Activated T-cell treated with anti-CD3 and anti-CD28 coated beads, Interleukin-2, amount 50 U/mL, for 24 hours (primary cell): ENCODE measurements at regions not wholly inside any gene's neighbourhood (a gene's known extent, or its start where the extent isn't known, plus 50 kb on each side); places are given as distances from the start of the nearest gene placed in this dataset.
"Not testable (repeated sequence)": the region's sequence is repeated elsewhere in the genome, so short reads cannot be mapped to it uniquely, and the experiment has no call there.

Experiments
- DNase-seq: peaks from one replicate; pipeline ENCODE4 v3.0.0-alpha.2; 2020
- H3K27ac Mint-ChIP-seq: 2 replicates; pipeline ENCODE4 v1.8.0; 2020; ENCODE audit warnings: mild to moderate bottlenecking, mixed read lengths
- H3K27me3 Mint-ChIP-seq: 2 replicates; pipeline ENCODE4 v1.8.0; 2020; ENCODE audit warnings: mixed read lengths
- H3K36me3 Mint-ChIP-seq: 2 replicates; pipeline ENCODE4 v1.8.0; 2020; ENCODE audit warnings: low read depth, mixed read lengths
- H3K4me1 Mint-ChIP-seq: 2 replicates; pipeline ENCODE4 v1.8.0; 2020; ENCODE audit warnings: low read depth, mixed read lengths
- H3K4me3 Mint-ChIP-seq: 2 replicates; pipeline ENCODE4 v1.8.0; 2020; ENCODE audit warnings: mild to moderate bottlenecking, moderate library complexity, mixed read lengths
- H3K9me3 Mint-ChIP-seq: 2 replicates; pipeline ENCODE4 v1.8.0; 2020; ENCODE audit warnings: mixed read lengths

DNA sequence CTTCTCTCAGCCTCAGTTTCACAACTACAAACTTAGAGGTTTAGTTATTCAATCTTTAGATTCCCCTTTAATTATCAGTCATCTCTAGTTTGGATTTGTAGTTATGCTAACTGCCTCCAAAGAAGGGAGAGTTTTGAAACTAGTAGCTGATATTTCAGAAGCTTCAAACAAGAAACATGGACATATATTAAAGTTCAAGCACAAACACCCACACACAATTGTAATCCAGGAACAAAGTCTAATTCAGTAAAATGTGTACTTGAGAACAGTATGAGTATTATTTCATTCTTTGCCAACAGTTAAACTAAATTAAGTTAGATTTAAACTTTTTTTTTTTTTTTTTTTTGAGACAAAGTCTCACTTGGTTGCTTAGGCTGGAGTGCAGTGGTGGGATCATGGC, 71.2 kb upstream of the ABCA1 start:
- no peak for DNase-seq
- Mint-ChIP-seq H3K9me3 (no peaks in the 10 kb centered on the region), H3K4me1 (peaks cover 2% of the 10 kb centered on the region), H3K36me3 (no peaks in the 10 kb centered on the region), H3K27me3 (peaks cover 20% of the 10 kb centered on the region), H3K27ac (no peak overlapping the region), H3K4me3 (no peak overlapping the region)

DNA sequence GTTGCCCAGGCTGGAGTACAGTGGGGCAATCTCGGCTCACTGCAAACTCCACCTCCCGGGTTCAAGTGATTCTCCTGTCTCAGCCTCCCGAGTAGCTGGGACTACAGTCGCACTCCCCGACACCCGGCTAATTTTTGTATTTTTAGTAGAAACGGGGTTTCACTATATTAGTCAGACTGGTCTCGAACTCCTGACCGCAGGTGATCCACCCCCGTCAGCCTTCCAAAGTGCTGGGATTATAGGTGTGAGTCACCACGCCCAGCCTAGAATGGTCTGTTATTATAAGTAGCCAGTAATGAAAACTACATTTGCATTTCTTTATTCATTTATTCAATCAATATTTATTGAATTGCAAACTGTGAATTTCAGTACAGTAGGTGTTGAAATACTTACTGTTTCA, 72.6 kb upstream of the ABCA1 start:
- not testable (repeated sequence) for H3K36me3 Mint-ChIP-seq, H3K4me3 Mint-ChIP-seq, DNase-seq, H3K9me3 Mint-ChIP-seq, H3K4me1 Mint-ChIP-seq, H3K27ac Mint-ChIP-seq
- H3K27me3 Mint-ChIP-seq: peaks cover 13% of the 10 kb centered on the region

DNA sequence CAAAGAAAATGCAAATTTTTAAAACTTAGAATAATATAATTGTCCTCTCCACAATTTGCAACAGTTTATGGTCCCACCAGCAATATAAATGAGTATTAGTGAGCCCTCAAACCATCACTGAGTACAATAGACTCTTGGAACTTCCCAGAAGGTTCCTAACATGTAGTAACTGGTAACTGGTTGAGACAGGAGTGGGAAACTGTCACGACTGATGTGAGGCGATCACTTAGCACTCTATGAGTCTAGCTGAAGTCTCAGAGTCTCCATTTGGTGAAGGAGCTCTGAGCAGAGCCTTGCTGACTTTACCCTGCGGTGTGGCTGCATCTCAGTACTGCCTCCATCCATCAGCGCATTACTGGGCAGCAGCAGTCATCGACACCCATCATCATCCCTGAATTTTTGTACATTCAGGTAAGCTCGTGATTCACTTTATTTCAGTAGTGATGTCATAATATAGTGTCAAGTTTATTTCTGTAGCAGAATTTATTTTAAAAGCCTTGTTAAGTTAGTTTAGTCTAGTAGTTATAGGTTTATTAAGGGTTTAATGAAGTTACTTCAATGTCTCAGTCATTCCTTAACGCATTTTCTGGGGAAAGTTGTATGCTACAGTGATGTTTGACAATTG, 76.6 kb upstream of the ABCA1 start:
- H3K4me1 Mint-ChIP-seq: peaks cover 9% of the 10 kb centered on the region
- H3K27me3 Mint-ChIP-seq: no peaks in the 10 kb centered on the region
- H3K27ac Mint-ChIP-seq: no peak overlapping the region
- H3K9me3 Mint-ChIP-seq: no peaks in the 10 kb centered on the region
- H3K36me3 Mint-ChIP-seq: no peaks in the 10 kb centered on the region
- DNase-seq: no peak
- H3K4me3 Mint-ChIP-seq: no peak overlapping the region

DNA sequence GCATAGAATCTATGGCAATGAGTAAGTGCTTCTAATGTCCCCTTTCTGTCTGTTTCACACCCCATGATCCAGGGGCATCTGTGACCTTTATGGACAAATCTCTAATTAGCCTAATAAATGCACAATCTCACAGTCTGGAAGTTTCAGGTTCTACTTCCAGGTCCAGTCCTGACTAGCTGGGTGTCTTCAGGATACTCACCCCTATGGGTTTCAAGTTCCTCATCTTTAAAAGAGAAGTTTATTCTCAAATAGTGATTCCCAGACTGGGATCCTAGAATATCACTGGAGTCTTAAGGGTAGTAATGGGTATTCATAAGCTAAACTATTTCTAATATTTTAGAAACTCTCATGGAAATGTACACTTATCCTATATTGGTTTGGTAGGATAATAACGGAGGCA, 77.2 kb upstream of the ABCA1 start:
- Mint-ChIP-seq H3K9me3 (no peaks in the 10 kb centered on the region), H3K27ac (no peak overlapping the region), H3K4me3 (no peak overlapping the region), H3K27me3 (no peaks in the 10 kb centered on the region), H3K36me3 (no peaks in the 10 kb centered on the region), H3K4me1 (peaks cover 10% of the 10 kb centered on the region)
- no peak for DNase-seq

DNA sequence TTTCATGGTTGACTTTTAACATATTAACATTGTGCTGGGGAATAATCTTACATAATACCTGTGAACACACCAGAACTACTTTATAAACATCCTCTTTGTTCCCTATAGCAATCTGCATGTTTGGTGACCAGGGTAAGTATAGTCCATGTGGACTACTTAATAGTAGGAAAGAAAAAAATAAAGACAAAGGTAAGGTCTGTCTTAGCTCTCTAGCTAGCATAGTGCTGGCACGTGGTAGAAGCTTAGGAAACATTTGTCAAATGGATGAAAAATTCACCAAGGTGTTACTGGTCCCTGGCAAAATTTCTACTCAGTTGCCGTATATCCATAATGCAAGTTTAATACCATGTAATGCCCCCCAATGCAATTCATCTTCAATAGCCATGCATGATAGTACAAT, 78.6 kb upstream of the ABCA1 start:
- DNase-seq: no peak
- H3K4me1 Mint-ChIP-seq: peaks cover 11% of the 10 kb centered on the region
- H3K36me3 Mint-ChIP-seq: no peaks in the 10 kb centered on the region

DNA sequence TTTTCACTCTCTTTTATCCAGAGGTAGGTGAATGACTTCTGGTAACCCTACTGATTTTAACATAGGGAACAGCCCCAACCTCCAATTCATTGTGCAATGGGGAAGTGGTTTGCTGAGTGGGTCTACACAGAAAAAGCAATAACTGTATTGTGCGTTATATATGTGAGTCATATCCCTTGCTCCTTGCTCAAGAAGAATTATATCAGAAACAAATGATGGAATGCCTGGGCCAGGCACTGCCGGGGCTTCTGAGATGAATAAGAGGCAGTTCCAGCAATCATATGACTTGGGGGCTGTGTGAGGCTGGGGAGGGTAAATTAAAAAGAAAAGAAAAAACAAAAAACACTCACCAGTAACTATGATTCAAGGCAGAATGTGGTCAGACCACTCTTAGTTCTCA, 79.2 kb upstream of the ABCA1 start:
- H3K36me3 Mint-ChIP-seq: no peaks in the 10 kb centered on the region
- no peak for DNase-seq
- no peak overlapping the region for H3K4me3 Mint-ChIP-seq
- no peaks in the 10 kb centered on the region for H3K9me3 Mint-ChIP-seq
- peak overlapping the region; percentile 9 for H3K27ac Mint-ChIP-seq
- H3K4me1 Mint-ChIP-seq: peaks cover 11% of the 10 kb centered on the region
- peaks cover 2% of the 10 kb centered on the region for H3K27me3 Mint-ChIP-seq

More for the DNA sequence above, 78.6 kb upstream of the ABCA1 start:
- no peak overlapping the region for H3K27ac Mint-ChIP-seq
- no peaks in the 10 kb centered on the region for H3K27me3 Mint-ChIP-seq
- H3K9me3 Mint-ChIP-seq: no peaks in the 10 kb centered on the region
- no peak overlapping the region for H3K4me3 Mint-ChIP-seq

DNA sequence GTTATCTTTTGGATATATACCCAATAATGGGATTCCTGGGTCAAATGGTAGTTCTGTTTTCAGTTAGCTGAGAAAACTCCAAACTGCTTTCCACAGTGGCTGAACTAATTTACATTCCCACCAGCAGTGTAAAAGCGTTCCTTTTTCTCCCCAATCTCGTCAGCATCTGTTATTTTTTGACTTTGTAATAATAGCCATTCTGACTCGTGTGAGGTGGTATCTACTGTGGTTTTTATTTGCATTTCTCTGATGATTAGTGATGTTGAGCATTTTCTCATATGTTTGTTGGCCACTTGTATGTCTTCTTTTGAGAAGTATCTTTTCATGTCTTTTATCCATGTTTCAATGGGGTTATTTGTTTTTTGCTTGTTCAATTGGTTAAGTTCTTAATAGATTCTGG, 82.1 kb upstream of the ABCA1 start:
- H3K9me3 Mint-ChIP-seq: not testable (repeated sequence)

DNA sequence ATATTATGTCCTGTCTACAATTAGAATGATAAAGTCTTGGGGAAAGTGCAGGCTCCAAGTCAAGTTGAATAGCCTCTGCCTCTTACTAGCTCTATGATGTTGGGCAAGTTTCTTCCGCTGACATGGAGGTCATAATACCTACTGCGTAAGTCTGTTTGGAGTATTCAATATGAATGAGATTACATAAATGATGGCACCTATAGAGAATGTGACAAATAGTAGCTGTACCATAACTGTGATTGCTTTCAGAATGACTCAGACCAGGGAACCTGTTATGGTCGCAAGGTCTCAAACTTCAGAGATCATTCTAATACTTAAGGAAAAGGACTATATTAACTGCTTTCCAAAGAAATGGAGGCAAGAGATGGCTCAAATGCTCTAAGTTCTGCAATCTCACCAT, 94.0 kb upstream of the ABCA1 start:
- Mint-ChIP-seq H3K9me3 (no peaks in the 10 kb centered on the region), H3K4me3 (no peak overlapping the region), H3K27me3 (peaks cover 5% of the 10 kb centered on the region), H3K36me3 (no peaks in the 10 kb centered on the region), H3K27ac (no peak overlapping the region), H3K4me1 (no peaks in the 10 kb centered on the region)
- DNase-seq: no peak

More for the DNA sequence above, 82.1 kb upstream of the ABCA1 start:
- not testable (repeated sequence) for H3K36me3 Mint-ChIP-seq, H3K27ac Mint-ChIP-seq, DNase-seq, H3K4me3 Mint-ChIP-seq, H3K27me3 Mint-ChIP-seq
- peaks cover 11% of the 10 kb centered on the region for H3K4me1 Mint-ChIP-seq

DNA sequence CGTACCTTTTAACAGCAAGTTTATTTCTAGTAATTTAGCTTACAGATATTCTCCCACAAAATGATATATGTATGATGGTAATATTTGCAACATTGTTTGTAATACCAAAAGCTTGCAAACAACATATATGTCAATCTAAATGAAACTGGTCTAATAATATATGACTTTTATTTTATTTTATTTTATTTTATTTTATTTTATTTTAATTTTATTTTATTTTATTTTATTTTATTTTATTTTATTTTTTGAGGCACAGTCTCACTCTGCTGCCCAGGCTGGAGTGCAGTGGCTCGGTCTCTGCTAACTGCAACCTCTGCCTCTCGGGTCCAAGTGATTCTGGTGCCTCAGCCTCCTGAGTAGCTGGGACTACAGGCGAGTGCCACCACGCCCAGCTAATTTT, 94.6 kb upstream of the ABCA1 start:
- DNase-seq, H3K4me1 Mint-ChIP-seq, H3K27me3 Mint-ChIP-seq, H3K4me3 Mint-ChIP-seq, H3K27ac Mint-ChIP-seq, H3K9me3 Mint-ChIP-seq, H3K36me3 Mint-ChIP-seq: not testable (repeated sequence)

DNA sequence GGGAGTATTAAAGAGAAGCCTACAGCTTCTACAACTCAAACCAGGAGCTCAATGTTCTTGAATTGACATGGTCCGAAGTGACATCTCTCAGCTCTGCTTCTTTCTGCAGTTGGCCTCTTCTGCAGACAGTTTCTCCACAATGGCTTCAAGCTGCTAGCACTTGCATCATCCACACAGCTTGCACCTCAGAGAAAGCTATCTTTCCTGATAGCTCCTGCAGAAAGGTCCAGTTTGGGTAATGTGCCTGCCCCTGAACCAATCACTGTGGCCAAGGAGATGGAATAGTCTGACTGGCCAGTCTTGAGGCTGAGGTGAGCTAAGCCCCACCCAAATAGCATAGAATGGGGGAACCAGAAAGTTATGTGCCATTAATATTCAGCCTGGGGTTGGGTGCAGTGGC, 95.8 kb upstream of the ABCA1 start:
- Mint-ChIP-seq H3K27me3 (peaks cover 5% of the 10 kb centered on the region), H3K4me1 (no peaks in the 10 kb centered on the region), H3K9me3 (no peaks in the 10 kb centered on the region), H3K4me3 (no peak overlapping the region), H3K36me3 (no peaks in the 10 kb centered on the region), H3K27ac (no peak overlapping the region)
- DNase-seq: no peak

DNA sequence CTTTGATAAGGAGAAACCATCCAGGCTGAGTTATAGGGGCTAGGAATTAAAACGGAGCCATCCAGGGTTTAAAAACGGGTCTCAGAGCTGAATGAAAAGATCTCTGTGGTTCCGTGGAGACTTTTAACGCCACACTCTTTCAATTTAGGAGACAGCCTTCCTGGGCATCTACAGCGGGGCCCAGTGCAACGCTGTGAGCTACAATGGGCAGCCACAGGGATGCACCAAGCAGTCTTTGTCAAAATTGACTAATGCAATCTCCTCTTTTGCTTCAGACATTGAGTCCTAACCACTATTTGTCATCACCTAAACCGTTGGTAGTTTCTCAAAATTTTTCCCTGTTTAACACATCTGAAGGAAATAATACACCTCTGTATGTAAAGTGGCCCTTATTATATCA, 96.6 kb upstream of the ABCA1 start:
- DNase-seq: no peak
- Mint-ChIP-seq H3K4me3 (no peak overlapping the region), H3K9me3 (no peaks in the 10 kb centered on the region), H3K27me3 (peaks cover 5% of the 10 kb centered on the region), H3K27ac (no peak overlapping the region), H3K36me3 (no peaks in the 10 kb centered on the region), H3K4me1 (no peaks in the 10 kb centered on the region)

DNA sequence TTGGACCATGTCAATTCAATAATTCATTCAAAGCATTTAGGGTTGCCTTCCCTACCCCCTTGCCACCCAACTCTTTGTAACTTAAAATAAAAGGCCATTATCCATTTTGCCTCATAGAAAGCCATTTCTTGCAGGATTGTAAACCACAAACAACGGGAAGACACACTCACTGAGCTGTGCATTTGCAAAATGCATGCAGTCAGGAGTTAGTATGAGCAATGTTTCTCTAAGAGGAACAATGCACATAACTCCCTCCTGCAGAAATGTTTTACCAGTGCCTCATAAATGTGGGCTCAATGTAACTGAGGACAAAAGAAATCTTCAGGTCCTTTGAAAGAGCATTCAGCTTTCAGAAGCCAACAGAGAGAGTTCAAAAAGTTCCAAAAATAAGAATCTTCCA, 98.5 kb upstream of the ABCA1 start:
- peaks cover 2% of the 10 kb centered on the region for H3K27me3 Mint-ChIP-seq
- H3K9me3 Mint-ChIP-seq: no peaks in the 10 kb centered on the region
- no peak for DNase-seq
- H3K4me3 Mint-ChIP-seq: no peak overlapping the region
- no peaks in the 10 kb centered on the region for H3K4me1 Mint-ChIP-seq
- no peak overlapping the region for H3K27ac Mint-ChIP-seq
- H3K36me3 Mint-ChIP-seq: no peaks in the 10 kb centered on the region

DNA sequence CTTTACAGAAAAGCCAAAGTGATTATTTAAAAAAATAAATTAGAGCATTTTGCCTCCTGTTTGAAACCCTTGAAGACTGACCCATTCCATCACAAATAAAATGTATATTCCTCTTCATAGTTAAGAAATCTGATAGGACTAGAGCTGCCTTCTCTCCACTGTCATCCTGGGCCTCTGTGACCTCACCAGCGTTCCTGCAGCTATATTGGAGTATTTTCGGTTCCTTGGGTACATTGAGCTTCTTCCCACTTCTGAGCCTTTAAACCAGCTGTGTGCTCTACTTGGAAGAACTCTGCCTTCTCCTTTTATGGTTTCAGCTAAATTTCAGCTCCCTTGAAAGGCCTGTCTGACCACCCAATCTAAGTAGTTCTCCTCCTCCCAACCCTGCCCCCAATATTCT, 99.1 kb upstream of the ABCA1 start:
- Mint-ChIP-seq H3K4me1 (no peaks in the 10 kb centered on the region), H3K27me3 (no peaks in the 10 kb centered on the region), H3K9me3 (no peaks in the 10 kb centered on the region), H3K4me3 (no peak overlapping the region), H3K27ac (no peak overlapping the region), H3K36me3 (no peaks in the 10 kb centered on the region)
- no peak for DNase-seq

DNA sequence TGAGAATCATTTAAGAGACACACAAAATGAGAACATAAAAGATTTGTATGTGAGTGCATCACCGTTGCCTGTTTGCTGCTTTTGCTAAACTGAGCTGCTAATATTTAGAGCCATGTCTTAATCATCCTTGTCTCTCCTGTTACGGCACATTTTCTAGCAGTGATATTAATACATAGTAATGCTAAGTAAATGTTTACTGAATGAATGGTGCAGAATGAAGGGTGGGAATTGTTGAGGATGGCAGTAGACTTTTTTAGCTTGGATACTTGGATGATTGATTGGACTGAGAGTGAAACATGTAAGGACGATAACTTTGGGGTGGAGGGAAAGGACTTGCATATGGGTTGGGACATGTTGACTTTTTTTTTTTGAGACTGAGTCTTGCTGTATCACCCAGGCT, 102.3 kb upstream of the ABCA1 start:
- Mint-ChIP-seq H3K27me3 (no peaks in the 10 kb centered on the region), H3K4me1 (no peaks in the 10 kb centered on the region), H3K9me3 (peaks cover 12% of the 10 kb centered on the region), H3K36me3 (no peaks in the 10 kb centered on the region), H3K27ac (no peak overlapping the region), H3K4me3 (no peak overlapping the region)
- no peak for DNase-seq

DNA sequence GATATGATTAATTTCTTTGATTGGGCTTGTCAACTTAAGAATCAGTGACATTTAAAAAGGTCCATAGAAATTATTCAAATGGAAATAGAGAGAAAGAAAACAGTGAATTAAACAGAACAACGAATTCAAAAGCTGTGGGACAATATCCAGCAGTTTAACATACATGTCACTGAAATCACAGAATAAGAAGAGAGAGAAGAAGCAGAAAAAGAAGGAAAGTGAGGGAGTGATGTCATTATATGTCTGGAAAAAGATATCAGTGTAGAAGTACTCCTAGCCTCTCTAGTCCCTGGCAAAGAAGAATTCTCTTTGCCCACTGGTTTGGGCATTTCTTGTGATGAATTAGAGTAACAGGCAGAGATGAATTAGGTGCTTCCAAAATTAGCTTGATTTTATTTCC, 109.2 kb upstream of the ABCA1 start:
- no peak for DNase-seq
- Mint-ChIP-seq H3K4me1 (no peaks in the 10 kb centered on the region), H3K9me3 (peaks cover 20% of the 10 kb centered on the region), H3K4me3 (no peak overlapping the region), H3K36me3 (no peaks in the 10 kb centered on the region), H3K27me3 (no peaks in the 10 kb centered on the region), H3K27ac (no peak overlapping the region)

DNA sequence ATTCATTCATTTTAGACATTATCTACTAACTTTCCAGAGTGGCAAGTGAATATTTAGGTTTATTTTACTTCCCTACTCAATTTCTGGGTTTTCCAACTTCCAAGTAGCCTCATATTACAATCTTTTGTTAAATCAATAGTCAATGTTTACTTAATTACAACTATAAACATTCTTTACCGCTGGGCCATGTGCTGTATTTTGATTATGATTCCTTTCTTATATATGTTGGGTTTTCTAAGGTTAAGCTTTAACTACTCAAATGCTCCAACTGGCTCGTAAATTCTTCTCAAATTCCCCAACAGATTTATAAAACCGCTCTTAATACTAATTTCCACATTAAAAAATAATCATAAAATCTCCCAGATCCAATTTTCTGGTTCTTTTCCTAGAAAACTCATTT, 110.1 kb upstream of the ABCA1 start:
- Mint-ChIP-seq H3K36me3 (no peaks in the 10 kb centered on the region), H3K4me1 (no peaks in the 10 kb centered on the region), H3K27ac (no peak overlapping the region), H3K9me3 (peaks cover 20% of the 10 kb centered on the region), H3K27me3 (no peaks in the 10 kb centered on the region), H3K4me3 (no peak overlapping the region)
- no peak for DNase-seq
